NB4 (cell line): ENCODE measurements at regions not wholly inside any gene's neighbourhood (a gene's known extent, or its start where the extent isn't known, plus 50 kb on each side); places are given as distances from the start of the nearest gene placed in this dataset.
A peak's percentile ranks its signal among the peaks of the same experiment; 100 is the strongest.
"Not testable (repeated sequence)": the region's sequence is repeated elsewhere in the genome, so short reads cannot be mapped to it uniquely, and the experiment has no call there.

Source experiments
- DNase-seq: peaks from one replicate; pipeline ENCODE4 v3.0.0; 2010; ENCODE audit warnings: low read depth
- H3K4me3 ChIP-seq: one replicate; pipeline ENCODE4 v1.5.1; 2011; ENCODE audit warnings: mild to moderate bottlenecking, low read depth, low read length, moderate library complexity
- MYC ChIP-seq: IDR thresholded peaks from 2 replicates; pipeline ENCODE4 v1.6.1; 2011; ENCODE audit warnings: low read depth, low read length
- POLR2A ChIP-seq: IDR thresholded peaks from 2 replicates; pipeline ENCODE4 v1.6.1; 2011; ENCODE audit warnings: mild to moderate bottlenecking; ENCODE audit not compliant: insufficient read length; ENCODE audit errors: extremely low read depth
- TF ChIP-seq, protein P1 (sequence below): IDR thresholded peaks from one replicate; pipeline ENCODE4 v1.5.1; 2012; ENCODE audit warnings: low read depth, low read length
- TF ChIP-seq, protein P2 (sequence below): IDR thresholded peaks from 2 replicates; pipeline ENCODE4 v1.6.1; 2011; ENCODE audit warnings: low read depth, low read length

DNA sequence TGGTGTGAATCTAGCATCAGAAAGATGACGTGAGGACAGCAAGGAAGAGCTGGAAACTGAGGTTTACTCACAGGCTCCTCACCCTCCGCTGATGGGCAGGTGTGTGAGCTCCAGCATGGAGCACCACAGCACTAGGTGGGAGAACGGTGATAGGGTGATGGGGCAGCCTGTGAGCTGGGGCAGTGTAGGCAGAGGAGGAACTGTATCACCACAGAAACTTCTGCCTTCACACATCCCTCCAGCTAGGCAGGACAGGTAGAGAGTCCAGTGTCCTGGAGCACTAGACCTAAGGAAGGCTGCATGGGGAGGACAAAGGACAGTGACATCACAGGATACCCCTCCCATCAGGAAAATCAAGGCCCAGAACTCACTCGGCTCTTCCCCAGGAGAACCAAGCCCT is 241.8 kb upstream of the PRSS58 start:
- TF ChIP-seq, protein P1, sequence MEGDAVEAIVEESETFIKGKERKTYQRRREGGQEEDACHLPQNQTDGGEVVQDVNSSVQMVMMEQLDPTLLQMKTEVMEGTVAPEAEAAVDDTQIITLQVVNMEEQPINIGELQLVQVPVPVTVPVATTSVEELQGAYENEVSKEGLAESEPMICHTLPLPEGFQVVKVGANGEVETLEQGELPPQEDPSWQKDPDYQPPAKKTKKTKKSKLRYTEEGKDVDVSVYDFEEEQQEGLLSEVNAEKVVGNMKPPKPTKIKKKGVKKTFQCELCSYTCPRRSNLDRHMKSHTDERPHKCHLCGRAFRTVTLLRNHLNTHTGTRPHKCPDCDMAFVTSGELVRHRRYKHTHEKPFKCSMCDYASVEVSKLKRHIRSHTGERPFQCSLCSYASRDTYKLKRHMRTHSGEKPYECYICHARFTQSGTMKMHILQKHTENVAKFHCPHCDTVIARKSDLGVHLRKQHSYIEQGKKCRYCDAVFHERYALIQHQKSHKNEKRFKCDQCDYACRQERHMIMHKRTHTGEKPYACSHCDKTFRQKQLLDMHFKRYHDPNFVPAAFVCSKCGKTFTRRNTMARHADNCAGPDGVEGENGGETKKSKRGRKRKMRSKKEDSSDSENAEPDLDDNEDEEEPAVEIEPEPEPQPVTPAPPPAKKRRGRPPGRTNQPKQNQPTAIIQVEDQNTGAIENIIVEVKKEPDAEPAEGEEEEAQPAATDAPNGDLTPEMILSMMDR: no peak
- TF ChIP-seq MYC (no peak), POLR2A (no peak)
- TF ChIP-seq, protein P2, sequence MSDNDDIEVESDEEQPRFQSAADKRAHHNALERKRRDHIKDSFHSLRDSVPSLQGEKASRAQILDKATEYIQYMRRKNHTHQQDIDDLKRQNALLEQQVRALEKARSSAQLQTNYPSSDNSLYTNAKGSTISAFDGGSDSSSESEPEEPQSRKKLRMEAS: no peak
- DNase-seq: no peak
- H3K4me3 ChIP-seq: no peak overlapping the region

DNA sequence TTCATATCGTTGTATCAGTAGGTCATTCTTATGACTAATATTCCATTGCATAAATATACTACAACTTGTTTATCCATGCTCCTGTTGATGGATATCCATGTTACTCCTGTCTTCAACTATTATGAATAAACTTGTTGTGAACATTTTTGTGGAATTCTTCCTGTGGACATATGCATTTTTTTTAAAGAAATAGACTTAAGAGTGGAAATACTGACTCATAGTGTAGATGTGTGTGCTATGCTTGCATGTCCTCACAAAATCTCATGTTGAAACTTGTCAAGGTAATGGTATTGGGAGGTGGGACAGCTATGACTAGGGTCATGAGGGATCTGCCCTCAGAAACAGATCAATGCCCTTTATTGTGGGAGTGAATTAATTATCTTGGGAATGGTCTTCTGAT is 240.5 kb upstream of the PRSS58 start:
- H3K4me3 ChIP-seq: no peak overlapping the region
- TF ChIP-seq MYC (no peak), POLR2A (no peak)
- TF ChIP-seq, protein P2: no peak
- TF ChIP-seq, protein P1: no peak
- no peak for DNase-seq

DNA sequence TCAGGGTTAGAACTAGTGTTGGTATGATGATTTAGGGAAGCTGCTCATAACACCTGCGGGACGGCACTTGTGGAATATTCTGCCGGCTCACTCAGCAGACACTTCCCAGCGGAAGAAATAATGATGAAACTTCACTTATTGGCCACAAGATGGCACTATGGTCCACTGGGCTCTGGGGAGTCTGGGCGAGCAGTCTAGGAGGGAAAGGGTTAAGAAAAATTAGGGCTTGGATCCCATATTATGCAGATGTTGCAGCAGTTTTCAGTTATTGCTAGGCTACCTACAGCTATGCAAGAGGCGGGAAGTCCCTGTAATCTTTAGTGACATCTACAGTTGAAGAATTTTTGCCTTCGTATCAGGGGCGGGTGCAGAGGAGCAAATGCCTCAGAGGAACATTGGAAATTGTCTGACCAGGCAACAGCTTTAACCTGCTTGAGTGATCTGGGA is 238.7 kb upstream of the PRSS58 start:
- peak; percentile 67 for DNase-seq
- H3K4me3 ChIP-seq: no peak overlapping the region

DNA sequence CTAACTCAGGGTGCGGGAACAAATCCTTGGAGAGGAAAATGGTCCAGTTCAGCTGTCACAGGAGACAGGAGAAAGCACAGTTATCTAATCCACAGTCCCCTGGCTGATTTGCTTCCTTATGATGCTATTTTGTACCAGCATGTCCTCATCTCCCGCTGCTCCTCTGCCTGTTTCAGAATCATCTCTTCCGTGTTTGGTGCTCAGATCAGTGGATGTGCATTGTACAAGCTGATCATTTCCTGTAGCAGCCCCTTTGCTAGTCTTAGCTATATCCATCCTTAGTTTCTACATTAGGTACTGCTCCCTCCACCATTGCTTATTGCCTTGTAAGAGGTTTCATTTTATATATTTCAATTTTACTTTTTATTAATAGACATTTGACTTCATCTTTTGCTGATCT is 238.0 kb upstream of the PRSS58 start:
- not testable (repeated sequence) for H3K4me3 ChIP-seq

More for the DNA sequence above, 238.7 kb upstream of the PRSS58 start:
- TF ChIP-seq POLR2A (no peak), MYC (no peak)
- TF ChIP-seq, protein P1: peak; percentile 81

DNA sequence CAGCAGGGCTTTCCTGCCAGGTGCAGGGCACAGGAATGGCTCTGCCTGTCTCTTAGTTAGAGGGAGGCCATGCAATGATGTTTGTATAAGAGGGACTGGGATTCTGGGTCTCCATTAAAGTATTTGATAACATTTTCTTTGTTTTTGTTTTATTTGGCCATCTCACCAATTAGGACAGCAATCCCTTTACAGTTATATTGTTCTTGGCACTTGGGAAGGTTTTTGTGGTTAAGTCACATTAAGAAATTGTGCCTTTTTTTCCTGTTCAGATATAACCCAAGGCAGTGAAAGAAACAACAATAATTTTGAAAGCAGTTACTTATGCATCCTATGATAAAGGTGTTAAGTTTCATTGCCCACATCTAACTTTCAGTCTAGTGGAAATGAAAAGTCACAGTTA is 237.4 kb upstream of the PRSS58 start:
- not testable (repeated sequence) for H3K4me3 ChIP-seq, DNase-seq

More for the DNA sequence above, 238.0 kb upstream of the PRSS58 start:
- DNase-seq: not testable (repeated sequence)

DNA sequence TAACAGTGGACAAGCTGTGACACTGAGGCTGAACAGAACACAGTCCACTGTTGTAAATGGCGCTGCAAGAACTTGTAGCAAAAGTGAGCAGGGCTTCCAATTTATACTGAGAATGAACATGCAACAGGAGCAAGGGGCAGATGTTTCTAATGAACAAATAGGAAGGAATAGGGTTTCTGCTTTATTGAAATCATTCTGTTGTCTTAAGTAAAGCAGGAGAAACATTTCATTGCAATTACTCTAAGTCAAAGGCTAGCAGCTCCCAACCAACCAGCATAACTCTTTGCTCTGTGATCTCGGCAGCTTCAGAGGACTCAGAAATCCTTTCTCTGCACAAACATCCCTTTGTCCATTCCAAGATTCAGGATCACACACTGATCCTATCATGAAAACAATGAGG is 236.2 kb upstream of the PRSS58 start:
- no peak overlapping the region for H3K4me3 ChIP-seq
- no peak for DNase-seq
- TF ChIP-seq, protein P2: no peak
- TF ChIP-seq, protein P1: no peak
- TF ChIP-seq MYC (no peak), POLR2A (no peak)

DNA sequence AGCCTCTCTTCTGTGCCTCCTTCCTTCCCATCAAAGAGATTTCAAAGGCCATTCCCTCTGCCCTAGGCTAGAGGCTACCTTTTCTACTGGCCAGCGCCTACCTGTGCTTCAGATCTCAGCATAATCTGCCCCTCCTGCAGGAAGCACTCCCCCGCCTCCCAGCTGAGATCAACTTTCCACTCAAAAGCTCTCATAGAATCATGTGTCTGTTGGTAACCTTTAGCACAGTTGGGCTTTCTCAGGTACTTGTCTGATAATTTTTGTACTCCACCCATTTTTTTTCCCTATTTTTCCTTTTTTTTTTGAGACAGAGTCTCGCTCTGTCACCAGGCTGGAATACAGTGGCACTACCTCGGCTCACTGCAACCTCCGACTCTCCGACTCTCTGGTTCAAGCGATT is 231.0 kb upstream of the PRSS58 start:
- no peak overlapping the region for H3K4me3 ChIP-seq
- DNase-seq: no peak
- TF ChIP-seq MYC (no peak), POLR2A (no peak)
- TF ChIP-seq, protein P1: no peak
- TF ChIP-seq, protein P2: no peak
